ENCODE measurements at regions not wholly inside any gene's neighbourhood (a gene's known extent, or its start where the extent isn't known, plus 50 kb on each side); places are given as distances from the start of the nearest gene placed in this dataset.

DNA sequence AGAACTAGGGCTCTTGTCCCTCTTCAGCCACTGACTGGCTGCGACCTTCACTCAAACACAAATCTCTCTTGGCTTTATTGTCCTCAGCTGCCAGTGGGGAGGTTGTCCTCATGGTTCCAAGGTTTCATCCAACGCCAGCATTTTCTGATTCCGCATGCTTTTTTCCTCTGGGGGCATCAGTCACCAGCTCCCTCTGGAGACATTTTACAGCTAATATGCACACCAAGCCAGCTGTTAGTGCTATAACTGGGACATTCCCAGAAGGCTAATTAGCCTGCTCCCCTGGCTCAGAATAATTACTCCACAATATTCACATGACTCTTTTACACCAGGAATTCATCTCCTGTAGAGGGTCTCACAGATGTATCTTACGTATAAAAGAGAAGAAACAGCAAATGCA lies 193.6 kb upstream of the ANKRD55 start:
- no peak overlapping the region for H3K27ac ChIP-seq (replicated peaks)
- H3K4me3 ChIP-seq (replicated peaks; ENCODE audit: insufficient read depth, low read length) = no peak overlapping the region
- no peak for TF ChIP-seq REST (IDR thresholded peaks at IDR 0.05; ENCODE audit: insufficient replicate concordance, low read depth)
- no peak for TF ChIP-seq SPI1 (IDR thresholded peaks at IDR 0.05; ENCODE audit: borderline replicate concordance, low read depth)
- TF ChIP-seq CTCF (IDR thresholded peaks at IDR 0.05; ENCODE audit: insufficient read depth, low read length) = no peak
- TF ChIP-seq GABPA (IDR thresholded peaks at IDR 0.05; ENCODE audit: low read depth) = no peak
- TF ChIP-seq POLR2AphosphoS5 (IDR thresholded peaks at IDR 0.05; ENCODE audit: low read depth) = no peak
- H3K27me3 ChIP-seq (ENCODE audit: insufficient read depth, poor library complexity, severe bottlenecking) = no peaks in the 10 kb centered on the region
- no peak for DNase-seq (ENCODE audit: low read depth in 1 of 2, low spot score in 1 of 2)

GRCh38 chr5:56422076-56422762 lies 189.1 kb upstream of the ANKRD55 start:
- Histone ChIP-seq H3K27me3 (ENCODE audit: insufficient read depth, poor library complexity, severe bottlenecking) (no peaks in the 10 kb centered on the region), H3K27ac (replicated peaks) (no peak overlapping the region), H3K4me3 (replicated peaks; ENCODE audit: insufficient read depth, low read length) (no peak overlapping the region)
- DNase-seq (ENCODE audit: low read depth in 1 of 2, low spot score in 1 of 2) = no peak
- TF ChIP-seq REST (IDR thresholded peaks at IDR 0.05; ENCODE audit: insufficient replicate concordance, low read depth) = no peak
- TF ChIP-seq CTCF (IDR thresholded peaks at IDR 0.05; ENCODE audit: insufficient read depth, low read length) = no peak
- TF ChIP-seq SPI1 (IDR thresholded peaks at IDR 0.05; ENCODE audit: borderline replicate concordance, low read depth) = no peak
- no peak for TF ChIP-seq POLR2AphosphoS5 (IDR thresholded peaks at IDR 0.05; ENCODE audit: low read depth)
- no peak for TF ChIP-seq GABPA (IDR thresholded peaks at IDR 0.05; ENCODE audit: low read depth)

GRCh38 chr5:56421246-56422075 lies 188.3 kb upstream of the ANKRD55 start:
- H3K27me3 ChIP-seq (ENCODE audit: insufficient read depth, poor library complexity, severe bottlenecking) = no peaks in the 10 kb centered on the region
- no peak overlapping the region for H3K4me3 ChIP-seq (replicated peaks; ENCODE audit: insufficient read depth, low read length)
- H3K27ac ChIP-seq (replicated peaks) = no peak overlapping the region
- no peak for DNase-seq (ENCODE audit: low read depth in 1 of 2, low spot score in 1 of 2)
- no peak for TF ChIP-seq CTCF (IDR thresholded peaks at IDR 0.05; ENCODE audit: insufficient read depth, low read length)
- TF ChIP-seq POLR2AphosphoS5 (IDR thresholded peaks at IDR 0.05; ENCODE audit: low read depth) = no peak
- no peak for TF ChIP-seq GABPA (IDR thresholded peaks at IDR 0.05; ENCODE audit: low read depth)
- no peak for TF ChIP-seq SPI1 (IDR thresholded peaks at IDR 0.05; ENCODE audit: borderline replicate concordance, low read depth)
- no peak for TF ChIP-seq REST (IDR thresholded peaks at IDR 0.05; ENCODE audit: insufficient replicate concordance, low read depth)

Measured in HL-60 (cell line).